Stomach (tissue), 4 donors: ENCODE measurements at regions not wholly inside any gene's neighbourhood (a gene's known extent, or its start where the extent isn't known, plus 50 kb on each side); places are given as distances from the start of the nearest gene placed in this dataset.
A peak's percentile ranks its signal among the peaks of the same experiment; 100 is the strongest.

ENCODE experiments used
- CTCF ChIP-seq, 7 experiments: fragments of 450-650 bp in 4 of 7; fragments of 200-600 bp in 3 of 7; sonication (generic) in 3 of 7; IDR thresholded peaks; one replicate each; pipeline ENCODE4 v1.5.1; 2016 to 2019; ENCODE audit warnings: antibody characterized with exemption in 7 of 7, control low read depth in 2 of 7, mild to moderate bottlenecking in 1 of 7
- EP300 ChIP-seq: sonication (generic); formaldehyde crosslinking; IDR thresholded peaks from one replicate; pipeline ENCODE4 v1.6.1; 2017; ENCODE audit warnings: antibody characterized with exemption
- POLR2A ChIP-seq, 4 donors: fragments of 450-650 bp; IDR thresholded peaks; one replicate each; pipeline ENCODE4 v1.6.1; 2016; ENCODE audit warnings: antibody characterized with exemption in 4 of 4, control low read depth in 2 of 4, mild to moderate bottlenecking in 1 of 4, moderate library complexity in 1 of 4
- POLR2AphosphoS5 ChIP-seq, 3 donors: sonication (generic); formaldehyde crosslinking; IDR thresholded peaks; one replicate each; pipeline ENCODE4 v1.6.1; 2016; ENCODE audit warnings: antibody characterized with exemption in 3 of 3

GRCh38 chr4:152063621-152064240 is 302.9 kb upstream of the GATB start:
- TF ChIP-seq EP300 (no peak), CTCF (IDR thresholded peaks at IDR 0.05) (peak in 1 of 7 experiments; percentile 7), POLR2A (IDR thresholded peaks at IDR 0.05) (no peak), POLR2AphosphoS5 (IDR thresholded peaks at IDR 0.05) (no peak)
